ENCODE measurements at regions not wholly inside any gene's neighbourhood (a gene's known extent, or its start where the extent isn't known, plus 50 kb on each side); places are given as distances from the start of the nearest gene placed in this dataset.

- Histone ChIP-seq H3K79me2 (ENCODE audit: control insufficient read depth, low read length) (no peaks in the 10 kb centered on the region), H3K4me3 (ENCODE audit: low read length) (no peak overlapping the region), H3F3A (ENCODE audit: control insufficient read depth, insufficient read depth) (no peaks in the 10 kb centered on the region), H3K36me3 (ENCODE audit: control insufficient read depth, low read length) (no peaks in the 10 kb centered on the region), H3K27me3 (ENCODE audit: control insufficient read depth, low read length) (no peaks in the 10 kb centered on the region), H3K27ac (ENCODE audit: low read depth, low read length) (no peak overlapping the region), H3K4me2 (ENCODE audit: low read length) (no peak overlapping the region), H4K20me1 (ENCODE audit: control insufficient read depth, insufficient read depth, low read depth, low read length) (no peaks in the 10 kb centered on the region), H3K9me3 (ENCODE audit: control insufficient read depth, insufficient read depth, low read length) (no peaks in the 10 kb centered on the region), H3K9me2 (replicated peaks; ENCODE audit: control insufficient read depth, low read length) (no peaks in the 10 kb centered on the region), H3K4me1 (ENCODE audit: control insufficient read depth, low read length) (no peaks in the 10 kb centered on the region)
- no peak for TF ChIP-seq CTCF (IDR thresholded peaks at IDR 0.05; ENCODE audit: low read depth, low read length, poor library complexity, severe bottlenecking)
- TF ChIP-seq EZH2phosphoT487 (IDR thresholded peaks at IDR 0.05; ENCODE audit: borderline replicate concordance, low read length), result no peak
Observed at GRCh38 chr6:40232698-40233097, 298.4 kb upstream of the MOCS1 start.

- H3K79me2 ChIP-seq (ENCODE audit: control insufficient read depth, low read length), result no peaks in the 10 kb centered on the region
- H3K27ac ChIP-seq (ENCODE audit: low read depth, low read length), result no peak overlapping the region
- no peaks in the 10 kb centered on the region for H3K4me1 ChIP-seq (ENCODE audit: control insufficient read depth, low read length)
- no peak overlapping the region for H3K4me2 ChIP-seq (ENCODE audit: low read length)
- no peaks in the 10 kb centered on the region for H3K36me3 ChIP-seq (ENCODE audit: control insufficient read depth, low read length)
- H3K9me3 ChIP-seq (ENCODE audit: control insufficient read depth, insufficient read depth, low read length), result 0 out of 2 replicates have a peak, but pooled peaks cover 6% of the 10 kb centered on the region
- TF ChIP-seq CTCF (IDR thresholded peaks at IDR 0.05; ENCODE audit: low read depth, low read length, poor library complexity, severe bottlenecking) (no peak), EZH2phosphoT487 (IDR thresholded peaks at IDR 0.05; ENCODE audit: borderline replicate concordance, low read length) (no peak)
- H3F3A ChIP-seq (ENCODE audit: control insufficient read depth, insufficient read depth), result no peaks in the 10 kb centered on the region
- no peak overlapping the region for H3K4me3 ChIP-seq (ENCODE audit: low read length)
- no peaks in the 10 kb centered on the region for H3K27me3 ChIP-seq (ENCODE audit: control insufficient read depth, low read length)
- no peaks in the 10 kb centered on the region for H3K9me2 ChIP-seq (replicated peaks; ENCODE audit: control insufficient read depth, low read length)
- no peaks in the 10 kb centered on the region for H4K20me1 ChIP-seq (ENCODE audit: control insufficient read depth, insufficient read depth, low read depth, low read length)
Observed at GRCh38 chr6:40227735-40228134, 293.5 kb upstream of the MOCS1 start.

- TF ChIP-seq EZH2phosphoT487 (IDR thresholded peaks at IDR 0.05; ENCODE audit: borderline replicate concordance, low read length) (no peak), CTCF (IDR thresholded peaks at IDR 0.05; ENCODE audit: low read depth, low read length, poor library complexity, severe bottlenecking) (no peak)
- Histone ChIP-seq H3K4me3 (ENCODE audit: low read length) (no peak overlapping the region), H3K27me3 (ENCODE audit: control insufficient read depth, low read length) (no peaks in the 10 kb centered on the region), H4K20me1 (ENCODE audit: control insufficient read depth, insufficient read depth, low read depth, low read length) (no peaks in the 10 kb centered on the region), H3K27ac (ENCODE audit: low read depth, low read length) (no peak overlapping the region), H3K4me2 (ENCODE audit: low read length) (no peak overlapping the region), H3K9me2 (replicated peaks; ENCODE audit: control insufficient read depth, low read length) (no peaks in the 10 kb centered on the region), H3F3A (ENCODE audit: control insufficient read depth, insufficient read depth) (no peaks in the 10 kb centered on the region), H3K9me3 (ENCODE audit: control insufficient read depth, insufficient read depth, low read length) (0 out of 2 replicates have a peak, but pooled peaks cover 6% of the 10 kb centered on the region), H3K36me3 (ENCODE audit: control insufficient read depth, low read length) (no peaks in the 10 kb centered on the region), H3K79me2 (ENCODE audit: control insufficient read depth, low read length) (no peaks in the 10 kb centered on the region), H3K4me1 (ENCODE audit: control insufficient read depth, low read length) (no peaks in the 10 kb centered on the region)
Observed at GRCh38 chr6:40222354-40222753, 288.1 kb upstream of the MOCS1 start.
